Astrocyte of the cerebellum (primary cell): ENCODE measurements at regions not wholly inside any gene's neighbourhood (a gene's known extent, or its start where the extent isn't known, plus 50 kb on each side); places are given as distances from the start of the nearest gene placed in this dataset.

Experiments
- DNase-seq: peaks from one replicate; pipeline ENCODE4 v3.0.0-alpha.2; 2011; ENCODE audit warnings: low read depth
- H3K4me3 ChIP-seq: 2 replicates; pipeline ENCODE4 v1.5.1; 2011; ENCODE audit warnings: mild to moderate bottlenecking, low read depth, low read length, moderate library complexity
- CTCF ChIP-seq: IDR thresholded peaks from 2 replicates; pipeline ENCODE4 v1.5.1; 2012; ENCODE audit warnings: low read length, low read depth, moderate library complexity, mild to moderate bottlenecking; ENCODE audit errors: missing control alignments
- in situ Hi-C: cut with HindIII; loops from 2 replicates; pipeline ENCODE4 v1.10.0; 2017; ENCODE audit warnings: low sequenced_read_pairs

- in situ Hi-C loops = no loop called here
- TF ChIP-seq CTCF = no peak
- DNase-seq = no peak
- no peak overlapping the region for H3K4me3 ChIP-seq
These were observed 914.9 kb upstream of the NCAM2 start for GRCh38 chr21:20083336-20083735.

GRCh38 chr21:20083925-20084324, 914.3 kb upstream of the NCAM2 start:
- no peak overlapping the region for H3K4me3 ChIP-seq
- no peak for TF ChIP-seq CTCF
- in situ Hi-C loops = no loop called here
- no peak for DNase-seq

- in situ Hi-C loops = no loop called here
- TF ChIP-seq CTCF = no peak
- no peak for DNase-seq
- no peak overlapping the region for H3K4me3 ChIP-seq
These were observed 911.7 kb upstream of the NCAM2 start for GRCh38 chr21:20086508-20086907.

- no peak overlapping the region for H3K4me3 ChIP-seq
- no peak for DNase-seq
- no peak for TF ChIP-seq CTCF
- in situ Hi-C loops = no loop called here
These were observed 891.8 kb upstream of the NCAM2 start for GRCh38 chr21:20106368-20106767.

GRCh38 chr21:20108016-20108415, 890.2 kb upstream of the NCAM2 start:
- TF ChIP-seq CTCF = no peak
- no peak for DNase-seq
- in situ Hi-C loops = no loop called here
- H3K4me3 ChIP-seq = no peak overlapping the region

GRCh38 chr21:20108976-20109540, 889.2 kb upstream of the NCAM2 start:
- DNase-seq = no peak
- H3K4me3 ChIP-seq = no peak overlapping the region
- in situ Hi-C loops = no loop called here
- no peak for TF ChIP-seq CTCF

GRCh38 chr21:20110368-20110767, 887.8 kb upstream of the NCAM2 start:
- in situ Hi-C loops = no loop called here
- H3K4me3 ChIP-seq = no peak overlapping the region
- TF ChIP-seq CTCF = no peak
- DNase-seq = no peak
